ENCODE measurements at regions not wholly inside any gene's neighbourhood (a gene's known extent, or its start where the extent isn't known, plus 50 kb on each side); places are given as distances from the start of the nearest gene placed in this dataset.

DNA sequence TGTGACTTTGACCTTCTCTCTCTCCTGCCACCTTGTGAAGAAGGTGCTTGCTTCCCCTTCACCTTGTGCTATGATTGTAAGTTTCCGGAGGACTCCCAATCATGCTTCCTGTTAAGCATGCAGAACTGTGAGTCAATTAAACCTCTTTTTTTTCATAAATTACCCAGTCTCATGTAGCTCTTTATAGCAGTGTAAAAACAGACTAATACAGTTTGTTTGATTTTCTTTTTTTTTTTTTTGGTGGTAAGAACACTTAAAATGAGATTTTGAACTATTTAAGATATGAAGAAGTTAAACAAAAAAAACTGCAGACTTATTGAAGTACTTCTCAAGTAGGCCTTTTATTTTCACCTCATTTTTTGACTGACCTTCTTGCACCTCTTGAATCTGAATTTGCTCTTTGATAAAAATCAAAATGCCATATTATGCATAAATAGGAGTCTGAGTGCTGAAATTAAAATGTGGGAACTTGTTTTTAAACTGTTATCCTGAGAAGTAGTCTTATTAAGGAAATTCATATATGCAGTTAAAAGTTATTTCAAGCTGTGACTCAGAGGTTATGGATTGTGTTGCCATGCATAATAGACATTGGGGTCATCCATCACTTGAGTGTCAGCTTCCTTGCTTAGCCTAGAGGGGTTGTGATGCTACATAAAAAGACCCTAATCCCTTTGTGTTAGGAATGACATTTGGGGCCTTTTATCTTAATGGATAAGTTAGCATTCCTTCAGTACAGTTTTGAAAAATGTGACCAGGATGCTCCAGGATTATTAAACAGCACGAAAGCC lies 447.9 kb upstream of the FKBP1C start:
- intact Hi-C loops (cut with micrococcal nuclease; ENCODE audit: unreplicated experiment) (no loop called here), in situ Hi-C loops (cut with HindIII; ENCODE audit: low pct_unique_long_range_greater_than_20kb, low sequenced_read_pairs) (no loop called here)
- no peak for TF ChIP-seq CTCF (IDR thresholded peaks at IDR 0.05)
- no peak for TF ChIP-seq REST (IDR thresholded peaks at IDR 0.05; ENCODE audit: insufficient read depth in 1 of 2, low read depth in 2 of 2, low read length in 1 of 2)
- no peak for TF ChIP-seq TCF7L2 (IDR thresholded peaks at IDR 0.05; ENCODE audit: low read depth, low read length)
- no peak for TF ChIP-seq SIN3A (IDR thresholded peaks at IDR 0.05; ENCODE audit: borderline replicate concordance, insufficient read depth, low read depth, low read length)
- no peak for TF ChIP-seq POLR2AphosphoS5 (IDR thresholded peaks at IDR 0.05; ENCODE audit: low read depth, low read length)
- ATAC-seq: no peak
- POLR2A ChIA-PET: no interaction called here
- H3K4me3 ChIP-seq (ENCODE audit: low read depth in 2 of 2, low read length in 2 of 2): no peak overlapping the region
- no peak for DNase-seq (ENCODE audit: low read depth, low spot score)
- no peaks in the 10 kb centered on the region for H3K27me3 ChIP-seq (ENCODE audit: control insufficient read depth, insufficient read depth, low read length)
- no TSS peak for BruUV-seq (replicated peaks)
- no peaks in the 10 kb centered on the region for H3K4me1 ChIP-seq (ENCODE audit: control insufficient read depth, insufficient read depth, low read length)
- H3K27ac ChIP-seq (ENCODE audit: low read length): no peak overlapping the region
- CTCF ChIA-PET: no interaction called here
- no peaks in the 10 kb centered on the region for H3K9me3 ChIP-seq (ENCODE audit: control insufficient read depth, insufficient read depth, low read depth, low read length)
- H3K36me3 ChIP-seq (ENCODE audit: control insufficient read depth, insufficient read depth, low read length): no peaks in the 10 kb centered on the region

DNA sequence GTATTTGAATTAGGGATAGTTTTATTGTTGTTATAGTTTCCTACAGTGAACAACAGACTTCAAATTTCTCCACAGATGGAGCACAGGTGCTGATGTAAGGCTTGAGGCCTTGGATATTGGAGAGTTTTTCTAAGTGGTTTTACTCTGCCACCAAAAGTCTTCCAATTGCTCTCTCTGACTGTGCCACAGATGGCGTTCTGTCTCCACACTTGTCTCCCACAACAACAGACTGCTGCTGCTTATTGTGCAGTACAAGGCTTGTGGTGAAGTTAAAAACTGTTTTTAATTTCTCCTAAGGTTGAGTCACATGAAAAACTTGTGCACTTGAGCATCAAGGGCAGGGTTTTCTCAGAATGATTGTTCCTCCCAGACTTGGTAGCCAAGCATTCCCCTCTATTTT lies 460.9 kb upstream of the KHDRBS2 start:
- no peaks in the 10 kb centered on the region for H3K27me3 ChIP-seq (ENCODE audit: control insufficient read depth, insufficient read depth, low read length)
- in situ Hi-C loops (cut with HindIII; ENCODE audit: low pct_unique_long_range_greater_than_20kb, low sequenced_read_pairs): no loop called here
- no peaks in the 10 kb centered on the region for H3K4me1 ChIP-seq (ENCODE audit: control insufficient read depth, insufficient read depth, low read length)
- no peaks in the 10 kb centered on the region for H3K36me3 ChIP-seq (ENCODE audit: control insufficient read depth, insufficient read depth, low read length)
- ATAC-seq (no peak), DNase-seq (ENCODE audit: low read depth, low spot score) (no peak)
- no peak overlapping the region for H3K27ac ChIP-seq (ENCODE audit: low read length)
- intact Hi-C loops (cut with micrococcal nuclease; ENCODE audit: unreplicated experiment): no loop called here
- H3K4me3 ChIP-seq (ENCODE audit: low read depth in 2 of 2, low read length in 2 of 2): no peak overlapping the region
- no TSS peak for BruUV-seq (replicated peaks)
- POLR2A ChIA-PET: no interaction called here
- CTCF ChIA-PET: no interaction called here
- H3K9me3 ChIP-seq (ENCODE audit: control insufficient read depth, insufficient read depth, low read depth, low read length): peaks cover 4% of the 10 kb centered on the region; the same call in 1 of the 2 replicates
- TF ChIP-seq POLR2AphosphoS5 (IDR thresholded peaks at IDR 0.05; ENCODE audit: low read depth, low read length) (no peak), CTCF (IDR thresholded peaks at IDR 0.05) (no peak), TCF7L2 (IDR thresholded peaks at IDR 0.05; ENCODE audit: low read depth, low read length) (no peak), SIN3A (IDR thresholded peaks at IDR 0.05; ENCODE audit: borderline replicate concordance, insufficient read depth, low read depth, low read length) (no peak)
